PC-9 (cell line): ENCODE measurements at regions not wholly inside any gene's neighbourhood (a gene's known extent, or its start where the extent isn't known, plus 50 kb on each side); places are given as distances from the start of the nearest gene placed in this dataset.
"Not testable (repeated sequence)": the region's sequence is repeated elsewhere in the genome, so short reads cannot be mapped to it uniquely, and the experiment has no call there.

Experiments
- BruUV-seq: library from RNA; stranded (reverse); fragments of 400-500 nt; replicated peaks from 2 replicates; lab custom pipeline; 2021; lab: Mats Ljungman, UMichigan
- CTCF ChIA-PET: fragments of 300-600 bp; sonication (Branson Sonifier 250); formaldehyde crosslinking; loops from one replicate; lab custom pipeline; 2022; ENCODE audit warnings: antibody characterized with exemption; lab: Charles Lee
- POLR2A ChIA-PET: fragments of 300-600 bp; sonication (Branson Sonifier 250); formaldehyde crosslinking; loops from one replicate; lab custom pipeline; 2022; ENCODE audit warnings: antibody characterized with exemption; ENCODE audit not compliant: unreplicated experiment; lab: Charles Lee
- DNase-seq, 2 experiments: peaks; one replicate each; pipeline versions ENCODE4 v3.0.0 to v3.0.0-alpha.2; 2015 to 2022; ENCODE audit warnings: mixed read lengths in 1 of 2
- H2AFZ ChIP-seq: fragments of 200-600 bp; sonication (generic); 2 replicates; pipeline ENCODE4 v1.8.1; 2017; ENCODE audit warnings: antibody characterized with exemption
- H3F3A ChIP-seq: fragments of 200-600 bp; sonication (generic); 2 replicates; pipeline ENCODE4 v1.8.1; 2017; ENCODE audit warnings: antibody characterized with exemption, mild to moderate bottlenecking, low read depth; ENCODE audit not compliant: insufficient read depth
- H3K27ac ChIP-seq: fragments of 200-600 bp; sonication (generic); 2 replicates; pipeline ENCODE4 v1.6.1; 2016; ENCODE audit warnings: mixed run types
- H3K27me3 ChIP-seq: fragments of 200-600 bp; sonication (generic); 2 replicates; pipeline ENCODE4 v1.6.1; 2016; ENCODE audit warnings: low read depth, mixed run types; ENCODE audit not compliant: insufficient read depth
- H3K36me3 ChIP-seq: fragments of 200-600 bp; sonication (generic); 2 replicates; pipeline ENCODE4 v1.6.1; 2016; ENCODE audit warnings: low read depth, mixed run types
- H3K4me1 ChIP-seq: fragments of 200-600 bp; sonication (generic); replicated peaks from 2 replicates; pipeline ENCODE4 v1.6.1; 2016; ENCODE audit warnings: mixed run types; ENCODE audit not compliant: insufficient read depth
- H3K4me2 ChIP-seq: fragments of 200-600 bp; sonication (generic); 2 replicates; pipeline ENCODE4 v1.6.1; 2017; ENCODE audit warnings: mixed run types
- H3K4me3 ChIP-seq: fragments of 200-600 bp; sonication (generic); 2 replicates; pipeline ENCODE4 v1.6.1; 2016; ENCODE audit warnings: mixed run types
- H3K79me2 ChIP-seq: fragments of 200-600 bp; sonication (generic); 2 replicates; pipeline ENCODE4 v1.6.1; 2017; ENCODE audit warnings: low read depth, mixed run types
- H3K9me2 ChIP-seq: fragments of 200-600 bp; sonication (generic); 2 replicates; pipeline ENCODE4 v1.8.1; 2017; ENCODE audit warnings: mild to moderate bottlenecking; ENCODE audit not compliant: insufficient read depth
- H3K9me3 ChIP-seq: fragments of 200-600 bp; sonication (generic); 2 replicates; pipeline ENCODE4 v1.8.1; 2016; ENCODE audit warnings: low read depth; ENCODE audit not compliant: insufficient read depth
- H4K20me1 ChIP-seq: fragments of 200-600 bp; sonication (generic); 2 replicates; pipeline ENCODE4 v1.8.1; 2017; ENCODE audit not compliant: insufficient read depth
- CTCF ChIP-seq: fragments of 200-600 bp; sonication (generic); conservative IDR thresholded peaks from 2 replicates; pipeline ENCODE4 v1.6.1; 2017; ENCODE audit warnings: mixed run types, antibody characterized with exemption, mild to moderate bottlenecking, moderate library complexity
- EZH2 ChIP-seq: fragments of 200-600 bp; sonication (generic); IDR thresholded peaks from 2 replicates; pipeline ENCODE4 v1.8.0; 2017; ENCODE audit warnings: antibody characterized with exemption, low read depth
- intact Hi-C: fragments of 100-400 bp; cut with micrococcal nuclease; formaldehyde crosslinking; loops from one replicate; pipeline ENCODE4 v1.10.0; 2022; ENCODE audit not compliant: unreplicated experiment

- POLR2A ChIA-PET = interaction anchor here (0.6 to 0.7 kb wide), 2 partner anchors 51 to 1256 kb away, joined by 3 to 5 read pairs; no protein-coding TSS in a partner anchor
- CTCF ChIA-PET = no interaction called here
- BruUV-seq = no TSS peak
- TF ChIP-seq CTCF (no peak), EZH2 (no peak)
- Histone ChIP-seq H3K9me2 (no peaks in the 10 kb centered on the region), H3K4me1 (peaks cover 27% of the 10 kb centered on the region), H3K4me2 (peak overlapping the region; percentile 41), H3K79me2 (no peaks in the 10 kb centered on the region), H2AFZ (no peak overlapping the region), H3K27me3 (no peaks in the 10 kb centered on the region), H3K4me3 (no peak overlapping the region), H4K20me1 (no peaks in the 10 kb centered on the region), H3F3A (peaks cover 3% of the 10 kb centered on the region; the same call in 1 of the 2 replicates), H3K27ac (peak overlapping the region; percentile 58), H3K36me3 (no peaks in the 10 kb centered on the region), H3K9me3 (no peaks in the 10 kb centered on the region)
- intact Hi-C loops = no loop called here
- peak in 1 of 2 experiments; percentile 6 for DNase-seq
Observed at GRCh38 chr2:111534910-111535352, 349.1 kb downstream of the ANAPC1 start.

GRCh38 chr2:111535404-111535803, 348.6 kb downstream of the ANAPC1 start:
- TF ChIP-seq EZH2 = no peak
- TF ChIP-seq CTCF = no peak
- H3F3A ChIP-seq = peaks cover 3% of the 10 kb centered on the region; the same call in 1 of the 2 replicates
- no peaks in the 10 kb centered on the region for H3K36me3 ChIP-seq
- peak overlapping the region; percentile 58 for H3K27ac ChIP-seq
- H3K79me2 ChIP-seq = no peaks in the 10 kb centered on the region
- POLR2A ChIA-PET = interaction anchor here (0.6 to 0.7 kb wide), 3 partner anchors 43 to 1255 kb away, joined by 3 to 5 read pairs (median 4); no protein-coding TSS in a partner anchor
- no TSS peak for BruUV-seq
- no peaks in the 10 kb centered on the region for H3K9me3 ChIP-seq
- H3K4me1 ChIP-seq = peaks cover 27% of the 10 kb centered on the region
- CTCF ChIA-PET = interaction anchor here (0.6 kb wide), 1 partner anchor 135 kb away, joined by 11 read pairs; no protein-coding TSS in a partner anchor
- H3K27me3 ChIP-seq = no peaks in the 10 kb centered on the region
- DNase-seq = peak; percentile 48 to 70
- intact Hi-C loops = no loop called here
- no peaks in the 10 kb centered on the region for H4K20me1 ChIP-seq
- no peak overlapping the region for H2AFZ ChIP-seq
- peak overlapping the region; percentile 41 for H3K4me2 ChIP-seq
- H3K4me3 ChIP-seq = no peak overlapping the region
- H3K9me2 ChIP-seq = no peaks in the 10 kb centered on the region

- intact Hi-C loops = no loop called here
- Histone ChIP-seq H3K27ac (no peak overlapping the region), H3K27me3 (no peaks in the 10 kb centered on the region), H4K20me1 (no peaks in the 10 kb centered on the region), H3K4me1 (peaks cover 27% of the 10 kb centered on the region), H3K36me3 (no peaks in the 10 kb centered on the region), H3K79me2 (no peaks in the 10 kb centered on the region), H3K4me3 (no peak overlapping the region), H2AFZ (no peak overlapping the region), H3K9me3 (no peaks in the 10 kb centered on the region), H3K9me2 (no peaks in the 10 kb centered on the region), H3F3A (peaks cover 3% of the 10 kb centered on the region; the same call in 1 of the 2 replicates), H3K4me2 (no peak overlapping the region)
- ChIA-PET CTCF (no interaction called here), POLR2A (no interaction called here)
- no TSS peak for BruUV-seq
- TF ChIP-seq CTCF (no peak), EZH2 (no peak)
- no peak for DNase-seq
Observed at GRCh38 chr2:111537078-111537655, 346.8 kb downstream of the ANAPC1 start.

- DNase-seq, H3K9me3 ChIP-seq, POLR2A ChIA-PET, CTCF ChIA-PET, H3K4me3 ChIP-seq, H2AFZ ChIP-seq, H3K27ac ChIP-seq, intact Hi-C loops, H3K79me2 ChIP-seq, H3K36me3 ChIP-seq, H3K27me3 ChIP-seq, H3K9me2 ChIP-seq, H3F3A ChIP-seq, BruUV-seq, H3K4me2 ChIP-seq, H4K20me1 ChIP-seq: not testable (repeated sequence)
- H3K4me1 ChIP-seq = peaks cover 14% of the 10 kb centered on the region
Observed at GRCh38 chr2:111539991-111540390, 344.0 kb downstream of the ANAPC1 start.

- H3K79me2 ChIP-seq = not testable (repeated sequence)
Observed at GRCh38 chr2:111542120-111542774, 341.7 kb downstream of the ANAPC1 start.

More at GRCh38 chr2:111542120-111542774, 341.7 kb downstream of the ANAPC1 start:
- H3K4me2 ChIP-seq, BruUV-seq, H3K4me1 ChIP-seq, H4K20me1 ChIP-seq, H3K36me3 ChIP-seq, H3K9me3 ChIP-seq, H3K9me2 ChIP-seq, CTCF ChIA-PET, H2AFZ ChIP-seq, H3K27ac ChIP-seq, H3F3A ChIP-seq, H3K4me3 ChIP-seq, H3K27me3 ChIP-seq, intact Hi-C loops: not testable (repeated sequence)
- peak in 1 of 2 experiments; percentile 64 for DNase-seq
- POLR2A ChIA-PET = interaction anchor here (0.6 kb wide), 1 partner anchor 175 kb away, joined by 3 read pairs; no protein-coding TSS in a partner anchor
